CD4-positive, alpha-beta memory T cell (primary cell): ENCODE measurements at regions not wholly inside any gene's neighbourhood (a gene's known extent, or its start where the extent isn't known, plus 50 kb on each side); places are given as distances from the start of the nearest gene placed in this dataset.

Experiments
- CTCF ChIA-PET: fragments of 350-600 bp; sonication (Branson Sonifier 250); formaldehyde crosslinking; loops from one replicate; lab custom pipeline; 2021; ENCODE audit warnings: inconsistent platforms; ENCODE audit not compliant: partially characterized antibody; lab: Charles Lee
- POLR2A ChIA-PET: fragments of 350-600 bp; sonication (Branson Sonifier 250); formaldehyde crosslinking; loops from one replicate; lab custom pipeline; 2021; ENCODE audit not compliant: partially characterized antibody; lab: Charles Lee
- DNase-seq, 5 donors: peaks; one replicate each; pipeline versions ENCODE4 v3.0.0 to v3.0.0-alpha.2; 2020 to 2022; ENCODE audit warnings: mixed read lengths in 1 of 5
- H3K27ac ChIP-seq: one replicate; pipeline ENCODE4 v1.7.0; 2013; ENCODE audit warnings: low read depth, low read length
- H3K27me3 ChIP-seq: 2 replicates; pipeline ENCODE4 v1.7.0; 2013; ENCODE audit warnings: mild to moderate bottlenecking, low read length, moderate library complexity; ENCODE audit not compliant: insufficient read depth
- H3K36me3 ChIP-seq: 2 replicates; pipeline ENCODE4 v1.7.0; 2013; ENCODE audit warnings: mild to moderate bottlenecking, low read length, moderate library complexity; ENCODE audit not compliant: insufficient read depth
- H3K4me1 ChIP-seq: 2 replicates; pipeline ENCODE4 v1.7.0; 2013; ENCODE audit warnings: mild to moderate bottlenecking, low read length, moderate library complexity; ENCODE audit not compliant: insufficient read depth
- H3K4me3 ChIP-seq, 2 donors: one replicate each; pipeline ENCODE4 v1.7.0; 2013; ENCODE audit warnings: low read length in 2 of 2, mild to moderate bottlenecking in 1 of 2
- H3K9me3 ChIP-seq, 2 donors: one replicate each; pipeline ENCODE4 v1.7.0; 2013; ENCODE audit warnings: low read length in 2 of 2, control low read depth in 1 of 2; ENCODE audit not compliant: control insufficient read depth in 1 of 2
- H3K27ac Mint-ChIP-seq, 7 donors: one replicate each; pipeline ENCODE4 v1.8.0; 2020 to 2021; ENCODE audit warnings: mixed read lengths in 7 of 7, mild to moderate bottlenecking in 6 of 7, inconsistent platforms in 3 of 7, moderate library complexity in 3 of 7
- H3K27me3 Mint-ChIP-seq, 2 donors: one replicate each; pipeline ENCODE4 v1.8.0; 2020 to 2021; ENCODE audit warnings: mixed read lengths in 2 of 2
- H3K36me3 Mint-ChIP-seq, 2 donors: one replicate each; pipeline ENCODE4 v1.8.0; 2020 to 2021; ENCODE audit warnings: mixed read lengths in 2 of 2, inconsistent platforms in 1 of 2, mild to moderate bottlenecking in 1 of 2
- H3K4me1 Mint-ChIP-seq, 4 donors: one replicate each; pipeline ENCODE4 v1.8.0; 2020 to 2021; ENCODE audit warnings: mixed read lengths in 4 of 4, mild to moderate bottlenecking in 1 of 4
- H3K4me3 Mint-ChIP-seq, 8 donors: one replicate each; pipeline ENCODE4 v1.8.0; 2020 to 2021; ENCODE audit warnings: mixed read lengths in 8 of 8, mild to moderate bottlenecking in 7 of 8, moderate library complexity in 6 of 8, inconsistent platforms in 3 of 8
- H3K9me3 Mint-ChIP-seq, 8 donors: one replicate each; pipeline ENCODE4 v1.8.0; 2020 to 2021; ENCODE audit warnings: mixed read lengths in 8 of 8, mild to moderate bottlenecking in 5 of 8, inconsistent platforms in 3 of 8, moderate library complexity in 1 of 8
- intact Hi-C: fragments of 100-400 bp; cut with micrococcal nuclease; formaldehyde crosslinking; loops from one replicate; pipeline ENCODE4 v1.15.1; 2023

GRCh38 chr13:34078334-34078999, 260.5 kb downstream of the RFC3 start:
- POLR2A ChIA-PET, result no interaction called here
- Histone ChIP-seq H3K4me3 (no peak overlapping the region), H3K27ac (no peak overlapping the region), H3K36me3 (no peaks in the 10 kb centered on the region), H3K4me1 (no peaks in the 10 kb centered on the region), H3K9me3 (no peaks in the 10 kb centered on the region), H3K27me3 (no peaks in the 10 kb centered on the region)
- no peak for DNase-seq
- Mint-ChIP-seq H3K4me1 (no peaks in the 10 kb centered on the region), H3K36me3 (no peaks in the 10 kb centered on the region), H3K4me3 (no peak overlapping the region), H3K27me3 (no peaks in the 10 kb centered on the region), H3K9me3 (peaks cover 0 to 7% (median 0%) of the 10 kb centered on the region in 8 donors), H3K27ac (no peak overlapping the region)
- intact Hi-C loops, result no loop called here
- CTCF ChIA-PET, result no interaction called here

- POLR2A ChIA-PET, result no interaction called here
- Histone ChIP-seq H3K27ac (no peak overlapping the region), H3K27me3 (no peaks in the 10 kb centered on the region), H3K36me3 (no peaks in the 10 kb centered on the region), H3K9me3 (no peaks in the 10 kb centered on the region), H3K4me1 (no peaks in the 10 kb centered on the region), H3K4me3 (no peak overlapping the region)
- Mint-ChIP-seq H3K4me3 (no peak overlapping the region), H3K27ac (no peak overlapping the region), H3K9me3 (peaks cover 0 to 9% (median 4%) of the 10 kb centered on the region in 8 donors), H3K4me1 (no peaks in the 10 kb centered on the region), H3K27me3 (no peaks in the 10 kb centered on the region), H3K36me3 (no peaks in the 10 kb centered on the region)
- CTCF ChIA-PET, result no interaction called here
- no peak for DNase-seq
- intact Hi-C loops, result no loop called here
Measured at GRCh38 chr13:34085204-34085603, 267.3 kb downstream of the RFC3 start.

GRCh38 chr13:34086281-34086680, 268.3 kb downstream of the RFC3 start:
- ChIA-PET POLR2A (no interaction called here), CTCF (no interaction called here)
- no peak for DNase-seq
- no peak overlapping the region for H3K4me3 Mint-ChIP-seq
- Histone ChIP-seq H3K27me3 (no peaks in the 10 kb centered on the region), H3K4me1 (no peaks in the 10 kb centered on the region), H3K4me3 (no peak overlapping the region), H3K27ac (no peak overlapping the region), H3K9me3 (no peaks in the 10 kb centered on the region), H3K36me3 (no peaks in the 10 kb centered on the region)
- H3K36me3 Mint-ChIP-seq, result no peaks in the 10 kb centered on the region
- H3K27ac Mint-ChIP-seq, result no peak overlapping the region
- intact Hi-C loops, result no loop called here
- H3K4me1 Mint-ChIP-seq, result no peaks in the 10 kb centered on the region
- H3K27me3 Mint-ChIP-seq, result no peaks in the 10 kb centered on the region
- H3K9me3 Mint-ChIP-seq, result peaks cover 0 to 10% (median 5%) of the 10 kb centered on the region in 8 donors

- Histone ChIP-seq H3K27ac (no peak overlapping the region), H3K36me3 (no peaks in the 10 kb centered on the region), H3K4me1 (no peaks in the 10 kb centered on the region), H3K27me3 (no peaks in the 10 kb centered on the region), H3K4me3 (no peak overlapping the region), H3K9me3 (no peaks in the 10 kb centered on the region)
- CTCF ChIA-PET, result no interaction called here
- Mint-ChIP-seq H3K36me3 (no peaks in the 10 kb centered on the region), H3K27me3 (no peaks in the 10 kb centered on the region), H3K4me3 (no peak overlapping the region), H3K4me1 (no peaks in the 10 kb centered on the region), H3K27ac (no peak overlapping the region), H3K9me3 (peaks cover 0 to 10% (median 5%) of the 10 kb centered on the region in 8 donors)
- POLR2A ChIA-PET, result no interaction called here
- DNase-seq, result no peak
- intact Hi-C loops, result no loop called here
Measured at GRCh38 chr13:34087791-34088190, 269.8 kb downstream of the RFC3 start.

GRCh38 chr13:34103854-34104253, 285.9 kb downstream of the RFC3 start:
- no peak overlapping the region for H3K4me3 ChIP-seq
- intact Hi-C loops, result no loop called here
- peaks cover 0 to 3% (median 1%) of the 10 kb centered on the region in 8 donors for H3K9me3 Mint-ChIP-seq
- H3K36me3 Mint-ChIP-seq, result no peaks in the 10 kb centered on the region
- DNase-seq, result no peak
- no peaks in the 10 kb centered on the region for H3K27me3 Mint-ChIP-seq
- no peaks in the 10 kb centered on the region for H3K9me3 ChIP-seq
- no peak overlapping the region for H3K4me3 Mint-ChIP-seq
- H3K27ac ChIP-seq, result no peak overlapping the region
- H3K4me1 ChIP-seq, result no peaks in the 10 kb centered on the region
- H3K27me3 ChIP-seq, result no peaks in the 10 kb centered on the region
- ChIA-PET POLR2A (no interaction called here), CTCF (no interaction called here)
- no peak overlapping the region for H3K27ac Mint-ChIP-seq
- no peaks in the 10 kb centered on the region for H3K36me3 ChIP-seq
- no peaks in the 10 kb centered on the region for H3K4me1 Mint-ChIP-seq

- Mint-ChIP-seq H3K4me1 (no peaks in the 10 kb centered on the region), H3K4me3 (no peak overlapping the region), H3K9me3 (peaks cover 0 to 12% (median 3%) of the 10 kb centered on the region in 8 donors), H3K27ac (no peak overlapping the region), H3K36me3 (no peaks in the 10 kb centered on the region), H3K27me3 (no peaks in the 10 kb centered on the region)
- no peak overlapping the region for H3K4me3 ChIP-seq
- H3K36me3 ChIP-seq, result no peaks in the 10 kb centered on the region
- H3K27ac ChIP-seq, result no peak overlapping the region
- H3K27me3 ChIP-seq, result no peaks in the 10 kb centered on the region
- ChIA-PET POLR2A (no interaction called here), CTCF (no interaction called here)
- no peaks in the 10 kb centered on the region for H3K9me3 ChIP-seq
- intact Hi-C loops, result no loop called here
- H3K4me1 ChIP-seq, result no peaks in the 10 kb centered on the region
- no peak for DNase-seq
Measured at GRCh38 chr13:34104853-34105252, 286.9 kb downstream of the RFC3 start.

GRCh38 chr13:34107806-34108205, 289.9 kb downstream of the RFC3 start:
- no peak for DNase-seq
- Mint-ChIP-seq H3K36me3 (no peaks in the 10 kb centered on the region), H3K27ac (no peak overlapping the region), H3K4me1 (no peaks in the 10 kb centered on the region), H3K4me3 (no peak overlapping the region), H3K9me3 (peaks cover 0 to 18% (median 6%) of the 10 kb centered on the region in 8 donors), H3K27me3 (peaks cover 0 to under 1% of the 10 kb centered on the region in 2 donors)
- Histone ChIP-seq H3K4me3 (no peak overlapping the region), H3K36me3 (no peaks in the 10 kb centered on the region), H3K27me3 (no peaks in the 10 kb centered on the region), H3K4me1 (no peaks in the 10 kb centered on the region), H3K27ac (no peak overlapping the region), H3K9me3 (no peaks in the 10 kb centered on the region)
- ChIA-PET POLR2A (no interaction called here), CTCF (no interaction called here)
- intact Hi-C loops, result no loop called here
